SK-N-SH treated with all-trans-retinoic acid at 6 μM for 48 hours (cell line): ENCODE measurements at regions not wholly inside any gene's neighbourhood (a gene's known extent, or its start where the extent isn't known, plus 50 kb on each side); places are given as distances from the start of the nearest gene placed in this dataset.

Experiments used
- ATAC-seq: fragments of 200-7000 bp; cut with Tn5 transposase; 3 replicates; pipeline ENCODE4 v1.9.1; 2020; ENCODE audit warnings: mild to moderate bottlenecking, moderate library complexity
- ARNTL ChIP-seq: fragments of 450-650 bp; formaldehyde crosslinking; IDR thresholded peaks from 2 replicates; pipeline ENCODE4 v1.5.0; 2020; ENCODE audit warnings: low read depth, mild to moderate bottlenecking, moderate library complexity, borderline replicate concordance
- BACH2 ChIP-seq: fragments of 250-450 bp; sonication (Bioruptor Pico); IDR thresholded peaks from 2 replicates; pipeline ENCODE4 v1.9.0; 2021; ENCODE audit warnings: mild to moderate bottlenecking, borderline replicate concordance
- CSDC2 ChIP-seq: fragments of 250-450 bp; sonication (Bioruptor Pico); IDR thresholded peaks from 2 replicates; pipeline ENCODE4 v1.5.0; 2020; ENCODE audit warnings: mild to moderate bottlenecking, moderate library complexity
- CSRNP3 ChIP-seq: fragments of 250-450 bp; sonication (Bioruptor Pico); IDR thresholded peaks from 2 replicates; pipeline ENCODE4 v1.5.1; 2021; ENCODE audit warnings: mild to moderate bottlenecking, moderate library complexity
- ESRRG ChIP-seq: fragments of 250-450 bp; sonication (Bioruptor Pico); IDR thresholded peaks from 2 replicates; pipeline ENCODE4 v1.6.1; 2021; ENCODE audit warnings: mild to moderate bottlenecking
- GLIS3 ChIP-seq: fragments of 250-450 bp; sonication (Bioruptor Pico); IDR thresholded peaks from 2 replicates; pipeline ENCODE4 v1.5.0; 2020; ENCODE audit warnings: mild to moderate bottlenecking, moderate library complexity
- OSR1 ChIP-seq: fragments of 250-450 bp; sonication (Bioruptor Pico); IDR thresholded peaks from 2 replicates; pipeline ENCODE4 v1.8.0; 2022; ENCODE audit warnings: moderate library complexity, mild to moderate bottlenecking, inconsistent platforms
- PATZ1 ChIP-seq: fragments of 250-450 bp; sonication (Bioruptor Pico); IDR thresholded peaks from 2 replicates; pipeline ENCODE4 v1.8.0; 2020; ENCODE audit warnings: mild to moderate bottlenecking, moderate library complexity, borderline replicate concordance
- POU6F1 ChIP-seq: fragments of 250-450 bp; sonication (Bioruptor Pico); IDR thresholded peaks from 2 replicates; pipeline ENCODE4 v1.8.0; 2021; ENCODE audit warnings: low read depth, mild to moderate bottlenecking, moderate library complexity, borderline replicate concordance
- PPARA ChIP-seq: fragments of 250-450 bp; sonication (Bioruptor Pico); IDR thresholded peaks from 2 replicates; pipeline ENCODE4 v1.5.0; 2020; ENCODE audit warnings: mild to moderate bottlenecking, borderline replicate concordance
- RARB ChIP-seq: fragments of 250-450 bp; sonication (Bioruptor Pico); IDR thresholded peaks from 2 replicates; pipeline ENCODE4 v1.8.0; 2021; ENCODE audit warnings: mild to moderate bottlenecking, moderate library complexity
- SNAI2 ChIP-seq: fragments of 250-450 bp; sonication (Bioruptor Pico); IDR thresholded peaks from 2 replicates; pipeline ENCODE4 v1.5.0; 2020; ENCODE audit warnings: mild to moderate bottlenecking, moderate library complexity
- TCF4 ChIP-seq: fragments of 250-450 bp; sonication (Bioruptor Pico); IDR thresholded peaks from 2 replicates; pipeline ENCODE4 v1.8.0; 2021; ENCODE audit warnings: mild to moderate bottlenecking, moderate library complexity, borderline replicate concordance
- TOX ChIP-seq: fragments of 250-450 bp; sonication (Bioruptor Pico); IDR thresholded peaks from 2 replicates; pipeline ENCODE4 v1.8.0; 2021; ENCODE audit warnings: mild to moderate bottlenecking, moderate library complexity, borderline replicate concordance
- TSHZ2 ChIP-seq: fragments of 250-450 bp; sonication (Bioruptor Pico); IDR thresholded peaks from 2 replicates; pipeline ENCODE4 v1.5.0; 2020; ENCODE audit warnings: mild to moderate bottlenecking, moderate library complexity
- ZC3H10 ChIP-seq: fragments of 250-450 bp; sonication (Bioruptor Pico); IDR thresholded peaks from 2 replicates; pipeline ENCODE4 v1.5.1; 2021; ENCODE audit warnings: mild to moderate bottlenecking, moderate library complexity
- ZFP3 ChIP-seq: fragments of 250-450 bp; sonication (Bioruptor Pico); IDR thresholded peaks from 2 replicates; pipeline ENCODE4 v1.5.0; 2020; ENCODE audit warnings: mild to moderate bottlenecking, moderate library complexity
- ZFP30 ChIP-seq: fragments of 450-650 bp; formaldehyde crosslinking; IDR thresholded peaks from 2 replicates; pipeline ENCODE4 v1.5.0; 2022; ENCODE audit warnings: mild to moderate bottlenecking, moderate library complexity
- ZNF565 ChIP-seq: fragments of 450-650 bp; formaldehyde crosslinking; conservative IDR thresholded peaks from 2 replicates; pipeline ENCODE4 v1.5.0; 2020; ENCODE audit warnings: low read depth, mild to moderate bottlenecking, moderate library complexity

- ATAC-seq: no peak
- TF ChIP-seq PPARA (CRISPR knock-in tag) (no peak), CSDC2 (CRISPR knock-in tag) (no peak)
- TF ChIP-seq, all 23 proteins: peak for 0
Observed at GRCh38 chr22:44425694-44426045, 72.4 kb downstream of the RTL6 start.

- no peak for ATAC-seq
Observed at GRCh38 chr22:44424867-44425693, 73.0 kb downstream of the RTL6 start.

GRCh38 chr22:44424359-44424682 is 73.7 kb downstream of the RTL6 start:
- TF ChIP-seq ESRRG (no peak), CSDC2 (CRISPR knock-in tag) (no peak)
- ATAC-seq: no peak

More at GRCh38 chr22:44424867-44425693, 73.0 kb downstream of the RTL6 start:
- TF ChIP-seq TCF4 (no peak), BACH2 (CRISPR knock-in tag) (no peak), CSRNP3 (CRISPR knock-in tag) (no peak), OSR1 (CRISPR knock-in tag) (no peak), ARNTL (CRISPR knock-in tag) (no peak), TSHZ2 (CRISPR knock-in tag) (no peak), ZNF565 (no peak), POU6F1 (CRISPR knock-in tag) (no peak), TOX (no peak), ESRRG (no peak), ZC3H10 (CRISPR knock-in tag) (no peak), RARB (CRISPR knock-in tag) (no peak), GLIS3 (no peak)

GRCh38 chr22:44423556-44424358 is 74.3 kb downstream of the RTL6 start:
- TF ChIP-seq ZFP3 (CRISPR knock-in tag): no peak
- TF ChIP-seq TOX: no peak
- no peak for TF ChIP-seq ZC3H10 (CRISPR knock-in tag)
- no peak for TF ChIP-seq ZFP30 (CRISPR knock-in tag)
- no peak for TF ChIP-seq ESRRG
- TF ChIP-seq, all 23 proteins: peak for 0
- no peak for ATAC-seq

- TF ChIP-seq ARNTL (CRISPR knock-in tag) (no peak), SNAI2 (CRISPR knock-in tag) (no peak), ZNF565 (no peak), CSRNP3 (CRISPR knock-in tag) (no peak), BACH2 (CRISPR knock-in tag) (no peak), CSDC2 (CRISPR knock-in tag) (no peak), PATZ1 (CRISPR knock-in tag) (no peak)
- TF ChIP-seq, all 23 proteins: peak for 0
- ATAC-seq: no peak
Observed at GRCh38 chr22:44422746-44423380, 75.2 kb downstream of the RTL6 start.
